OCI-LY1 (cell line): ENCODE measurements at regions not wholly inside any gene's neighbourhood (a gene's known extent, or its start where the extent isn't known, plus 50 kb on each side); places are given as distances from the start of the nearest gene placed in this dataset.

Experiments
- CTCF ChIP-seq: fragments of 200-600 bp; sonication (generic), shearing (Covaris generic); IDR thresholded peaks from 2 replicates; pipeline ENCODE4 v1.5.1; 2017; ENCODE audit warnings: mild to moderate bottlenecking, antibody characterized with exemption, low read length, moderate library complexity, mixed read lengths
- EZH2 ChIP-seq: fragments of 200-600 bp; sonication (generic), shearing (Covaris generic); IDR thresholded peaks from 2 replicates; pipeline ENCODE4 v1.8.0; 2017; ENCODE audit warnings: borderline replicate concordance, mixed run types, mild to moderate bottlenecking, antibody characterized with exemption, low read length, moderate library complexity, mixed read lengths

GRCh38 chr6:54043360-54043759 is 67.9 kb upstream of the MLIP start:
- TF ChIP-seq CTCF, result no peak
- no peak for TF ChIP-seq EZH2
